Heart left ventricle (tissue), 16 donors: ENCODE measurements at regions not wholly inside any gene's neighbourhood (a gene's known extent, or its start where the extent isn't known, plus 50 kb on each side); places are given as distances from the start of the nearest gene placed in this dataset.

Experiments used
- ATAC-seq, 4 donors: fragments of 200-7000 bp; cut with Tn5 transposase; one replicate each; pipeline ENCODE4 v1.9.1; 2020 to 2022; ENCODE audit warnings: moderate library complexity in 4 of 4, mild to moderate bottlenecking in 3 of 4, moderate number of reproducible peaks in 1 of 4
- DNase-seq, 5 donors: peaks; one replicate each; pipeline ENCODE4 v3.0.0-alpha.2; 2020
- H3K27ac ChIP-seq, 12 donors: fragments of 200-600 bp; sonication (generic) in 4 of 12; one replicate each; pipeline versions ENCODE4 v1.5.0 to v1.8.0; 2016 to 2022; ENCODE audit warnings: mild to moderate bottlenecking in 2 of 12
- H3K27me3 ChIP-seq, 9 donors: fragments of 200-600 bp; sonication (generic) in 2 of 9; one replicate each; pipeline versions ENCODE4 v1.5.1 to v1.8.0; 2016 to 2022; ENCODE audit warnings: mild to moderate bottlenecking in 3 of 9
- H3K36me3 ChIP-seq, 9 donors: fragments of 200-600 bp; sonication (generic) in 2 of 9; one replicate each; pipeline versions ENCODE4 v1.5.0 to v1.8.0; 2018 to 2022; ENCODE audit warnings: mild to moderate bottlenecking in 2 of 9
- H3K4me1 ChIP-seq, 12 donors: fragments of 200-600 bp; sonication (generic) in 4 of 12; one replicate each; pipeline versions ENCODE4 v1.5.0 to v1.8.0; 2016 to 2022; ENCODE audit warnings: mild to moderate bottlenecking in 3 of 12
- H3K4me3 ChIP-seq, 12 donors: fragments of 200-600 bp; sonication (generic) in 4 of 12; one replicate each; pipeline versions ENCODE4 v1.5.0 to v1.8.0; 2017 to 2022; ENCODE audit warnings: mild to moderate bottlenecking in 9 of 12, moderate library complexity in 4 of 12
- H3K9me3 ChIP-seq, 12 donors: fragments of 200-600 bp; sonication (generic) in 4 of 12; one replicate each; pipeline versions ENCODE4 v1.5.0 to v1.8.0; 2016 to 2022; ENCODE audit warnings: mild to moderate bottlenecking in 1 of 12
- CTCF ChIP-seq, 12 donors: fragments of 200-600 bp; sonication (generic) in 4 of 12; IDR thresholded peaks; one replicate each; pipeline versions ENCODE4 v1.5.0 to v1.8.0; 2018 to 2022; ENCODE audit warnings: antibody characterized with exemption in 12 of 12, mild to moderate bottlenecking in 5 of 12
- POLR2A ChIP-seq, 2 donors: fragments of 450-650 bp; IDR thresholded peaks; one replicate each; pipeline ENCODE4 v1.6.1; 2017; ENCODE audit warnings: antibody characterized with exemption in 2 of 2, mild to moderate bottlenecking in 2 of 2, moderate library complexity in 2 of 2
- WGBS, 4 donors: extraction: QIAGEN DNeasy Blood & Tissue Kit in 2 of 4; methylation state at CpG; one replicate each; pipeline versions ENCODE4 v1.1.5 to v1.1.7; 2013 to 2018; 5-methylcytosine and 5-hydroxymethylcytosine counted together
- intact Hi-C, 10 donors: fragments of 100-400 bp; cut with DNase I; formaldehyde crosslinking; loops; one replicate each; pipeline versions ENCODE4 v1.11.1 to v1.14.2; 2022
- donor health status: ischemic (EF 13 %, LVEDD 7.1; RV severe dilation, severe dysfunction).
- donor health status: healthy with polysubstance abuse.
- donor health status: DM: no; HTN: yes; CAD: no.
- donor health status: DM: no; HTN: no; CAD: no.
- donor health status: ischemic (EF 25% LVEDD 6.9; RV normal size, moderate dysfunction).
- donor health status: ischemic (EF 25% LVEDD 5.7; RV mildly dilated, moderate dysfunction).
- donor health status: healthy.
- donor health status: DM: yes; HTN: yes; CAD: no.
- donor health status: ischemic (EF 35%, LVEDD 5.7; RV mildly dilated, moderate dysfunction).
- donor health status: nonischemic (EF 11% LVEDD 7.7; RV severe dilation, severe dysfunction).
- donor health status: DM: yes; HTN: yes; CAD: no.
- donor health status: PGD.
- donor health status: ischemic (EF 29% LVEDD 5.4; RV normal size, mild dysfunction).
- donor health status: nonischemic (EF 23%, LVEDD 6.1; RV moderate dilation, normal function).

DNA sequence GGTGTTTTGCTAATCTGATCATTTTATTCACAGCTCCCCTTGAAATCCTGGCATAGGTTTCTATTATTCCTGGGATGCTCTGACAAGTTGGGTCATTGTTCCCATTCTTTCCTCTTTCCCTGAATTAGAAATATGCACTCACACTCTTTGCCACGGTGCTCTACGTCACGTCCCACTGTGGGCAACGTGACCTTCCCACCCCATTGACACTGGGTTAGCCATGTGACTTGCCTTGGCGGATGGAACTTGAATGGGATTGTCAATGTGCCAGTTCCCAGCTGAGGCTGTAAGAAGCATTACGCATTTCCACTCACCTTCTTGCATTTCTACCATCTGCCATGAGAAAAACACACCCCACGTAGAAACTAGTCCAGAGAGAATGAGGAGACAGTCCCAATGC, 492.4 kb downstream of the SHISA9 start:
- no peak overlapping the region for H3K4me3 ChIP-seq
- TF ChIP-seq POLR2A (IDR thresholded peaks at IDR 0.05) (no peak), CTCF (IDR thresholded peaks at IDR 0.05) (no peak)
- no peak for ATAC-seq
- no peak overlapping the region for H3K27ac ChIP-seq
- peaks cover 0 to 2% (median 0%) of the 10 kb centered on the region in 9 donors for H3K27me3 ChIP-seq
- no peak for DNase-seq
- no peaks in the 10 kb centered on the region for H3K36me3 ChIP-seq
- no peaks in the 10 kb centered on the region for H3K9me3 ChIP-seq
- intact Hi-C loops, result no loop called here
- WGBS, 4 donors, result 73 to 83% (median 80%) methylated on average over 7 of the region's 7 CpGs
- no peaks in the 10 kb centered on the region for H3K4me1 ChIP-seq

DNA sequence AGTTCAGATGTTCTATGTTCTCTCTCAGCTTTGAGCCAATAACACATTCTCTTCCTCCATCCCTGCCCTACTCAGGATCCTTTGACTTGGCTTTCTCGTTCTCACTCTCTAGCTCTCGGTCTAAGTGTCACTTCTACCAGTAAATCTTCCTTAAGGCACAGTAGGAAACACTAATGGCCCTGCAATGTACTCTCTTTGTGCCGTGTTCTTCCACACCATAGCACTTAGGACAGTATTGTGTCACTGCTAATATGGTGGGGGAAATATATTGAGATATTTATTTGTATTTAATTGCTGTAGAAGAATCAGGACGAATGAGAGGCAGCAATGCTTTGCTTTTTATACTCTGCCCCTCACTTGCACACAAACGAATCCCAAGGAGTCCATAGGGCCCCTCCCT, 493.1 kb downstream of the SHISA9 start:
- intact Hi-C loops, result no loop called here
- H3K27ac ChIP-seq, result no peak overlapping the region
- no peak for ATAC-seq
- H3K36me3 ChIP-seq, result no peaks in the 10 kb centered on the region
- DNase-seq, result no peak
- H3K4me3 ChIP-seq, result no peak overlapping the region
- peaks cover 0 to 2% (median 0%) of the 10 kb centered on the region in 9 donors for H3K27me3 ChIP-seq
- no peaks in the 10 kb centered on the region for H3K4me1 ChIP-seq
- WGBS, 4 donors, result 44 to 52% (median 51%) methylated on average over 5 of the region's 5 CpGs
- TF ChIP-seq CTCF (IDR thresholded peaks at IDR 0.05) (no peak), POLR2A (IDR thresholded peaks at IDR 0.05) (no peak)
- no peaks in the 10 kb centered on the region for H3K9me3 ChIP-seq

GRCh38 chr16:13397126-13397525, 495.7 kb downstream of the SHISA9 start:
- WGBS, 4 donors, result 72 to 82% (median 78%) methylated on average over 7 of the region's 7 CpGs
- intact Hi-C loops, result no loop called here
- no peak for TF ChIP-seq CTCF (IDR thresholded peaks at IDR 0.05)
- no peak for TF ChIP-seq POLR2A (IDR thresholded peaks at IDR 0.05)

DNA sequence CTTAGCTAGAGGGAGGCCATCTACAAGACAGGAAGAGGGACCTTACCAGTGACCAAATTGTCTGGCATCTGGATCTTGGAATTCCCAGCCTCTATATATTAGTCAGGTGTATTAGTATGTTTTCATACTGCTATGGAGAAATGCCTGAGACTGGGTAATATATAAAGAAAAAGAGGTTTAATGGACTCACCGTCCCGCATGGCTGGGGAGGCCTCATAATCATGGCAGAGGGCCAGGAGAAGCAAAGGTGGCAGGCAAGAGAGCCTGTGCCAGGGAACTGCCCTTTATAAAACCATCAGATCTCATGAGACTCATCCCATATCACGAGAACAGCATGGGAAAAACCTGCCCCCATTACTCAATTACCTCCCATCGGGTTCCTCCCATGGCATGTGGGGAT, 500.2 kb downstream of the SHISA9 start:
- no peak for DNase-seq
- no peaks in the 10 kb centered on the region for H3K4me1 ChIP-seq
- no peak overlapping the region for H3K27ac ChIP-seq
- intact Hi-C loops, result no loop called here
- ATAC-seq, result no peak
- H3K4me3 ChIP-seq, result no peak overlapping the region
- 65 to 82% (median 76%) methylated on average over 4 of the region's 4 CpGs for WGBS, 4 donors
- TF ChIP-seq CTCF (IDR thresholded peaks at IDR 0.05) (no peak), POLR2A (IDR thresholded peaks at IDR 0.05) (no peak)
- H3K27me3 ChIP-seq, result no peaks in the 10 kb centered on the region
- H3K9me3 ChIP-seq, result no peaks in the 10 kb centered on the region
- no peaks in the 10 kb centered on the region for H3K36me3 ChIP-seq

More at GRCh38 chr16:13397126-13397525, 495.7 kb downstream of the SHISA9 start:
- no peak for DNase-seq
- no peak overlapping the region for H3K4me3 ChIP-seq
- peaks cover 0 to 2% (median 0%) of the 10 kb centered on the region in 9 donors for H3K27me3 ChIP-seq
- ATAC-seq, result no peak
- no peaks in the 10 kb centered on the region for H3K36me3 ChIP-seq
- H3K27ac ChIP-seq, result no peak overlapping the region
- no peaks in the 10 kb centered on the region for H3K9me3 ChIP-seq
- no peaks in the 10 kb centered on the region for H3K4me1 ChIP-seq
